Activated CD4-positive, alpha-beta memory T cell treated with anti-CD3 and anti-CD28 coated beads for 36 hours (primary cell): ENCODE measurements at regions not wholly inside any gene's neighbourhood (a gene's known extent, or its start where the extent isn't known, plus 50 kb on each side); places are given as distances from the start of the nearest gene placed in this dataset.

Source experiments
- CTCF ChIA-PET: fragments of 350-600 bp; sonication (Branson Sonifier 250); formaldehyde crosslinking; loops from one replicate; lab custom pipeline; 2021; ENCODE audit warnings: antibody characterized with exemption, inconsistent platforms; lab: Charles Lee
- POLR2A ChIA-PET: fragments of 350-600 bp; sonication (Branson Sonifier 250); formaldehyde crosslinking; loops from one replicate; lab custom pipeline; 2021; ENCODE audit warnings: antibody characterized with exemption; lab: Charles Lee
- DNase-seq: peaks from one replicate; pipeline ENCODE4 v3.0.0-alpha.2; 2020
- H3K27ac Mint-ChIP-seq: one replicate; pipeline ENCODE4 v1.8.0; 2021; ENCODE audit warnings: mixed read lengths
- H3K27me3 Mint-ChIP-seq: one replicate; pipeline ENCODE4 v1.8.0; 2021; ENCODE audit warnings: mixed read lengths
- H3K36me3 Mint-ChIP-seq: one replicate; pipeline ENCODE4 v1.8.0; 2021; ENCODE audit warnings: mixed read lengths
- H3K4me1 Mint-ChIP-seq: one replicate; pipeline ENCODE4 v1.8.0; 2021; ENCODE audit warnings: low read depth, mixed read lengths
- H3K4me3 Mint-ChIP-seq: one replicate; pipeline ENCODE4 v1.8.0; 2021; ENCODE audit warnings: mild to moderate bottlenecking, mixed read lengths
- H3K9me3 Mint-ChIP-seq: one replicate; pipeline ENCODE4 v1.8.0; 2021; ENCODE audit warnings: mixed read lengths
- intact Hi-C: fragments of 100-400 bp; cut with micrococcal nuclease; formaldehyde crosslinking; loops from one replicate; pipeline ENCODE4 v1.15.1; 2023

DNA sequence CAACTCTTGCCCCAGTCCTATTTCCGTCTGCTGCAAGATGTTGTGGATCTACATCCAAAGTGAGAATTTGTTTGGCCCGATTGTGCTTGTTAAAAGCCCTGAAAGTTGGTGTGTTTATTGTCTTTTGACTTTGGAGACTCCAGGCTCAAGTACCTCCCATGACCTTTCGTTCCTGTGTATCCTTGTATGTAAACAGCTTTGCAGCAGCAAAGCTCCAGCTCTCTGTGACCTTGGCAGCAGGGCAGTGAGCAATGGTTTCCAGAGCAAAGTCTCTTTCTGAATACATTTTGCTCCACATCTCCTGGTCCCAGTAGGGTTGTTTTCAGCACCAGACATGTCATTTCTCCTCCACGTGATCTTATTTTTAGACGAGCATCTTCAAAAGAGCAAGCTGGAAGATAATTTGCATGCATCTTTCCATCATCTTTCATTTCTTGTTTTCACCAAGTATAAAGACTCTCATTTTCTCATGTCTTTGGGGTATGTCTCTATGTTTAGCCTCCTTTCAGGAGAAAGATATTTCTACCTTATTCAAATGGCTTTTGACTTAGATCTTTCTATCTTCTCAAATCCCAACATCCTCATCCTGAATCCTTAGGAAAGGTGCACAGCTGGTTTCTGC, 68.1 kb upstream of the ERCC6L2 start:
- H3K27ac Mint-ChIP-seq, result no peak overlapping the region
- no peak for DNase-seq
- POLR2A ChIA-PET, result no interaction called here
- intact Hi-C loops, result no loop called here
- H3K27me3 Mint-ChIP-seq, result peaks cover 14% of the 10 kb centered on the region
- no peaks in the 10 kb centered on the region for H3K36me3 Mint-ChIP-seq
- no peak overlapping the region for H3K4me3 Mint-ChIP-seq
- H3K4me1 Mint-ChIP-seq, result peaks cover 9% of the 10 kb centered on the region
- H3K9me3 Mint-ChIP-seq, result peaks cover 2% of the 10 kb centered on the region
- CTCF ChIA-PET, result no interaction called here

- intact Hi-C loops, result no loop called here
- Mint-ChIP-seq H3K36me3 (no peaks in the 10 kb centered on the region), H3K9me3 (peaks cover 2% of the 10 kb centered on the region), H3K27ac (no peak overlapping the region), H3K27me3 (peaks cover 26% of the 10 kb centered on the region), H3K4me1 (peaks cover 4% of the 10 kb centered on the region), H3K4me3 (no peak overlapping the region)
- CTCF ChIA-PET, result no interaction called here
- POLR2A ChIA-PET, result no interaction called here
- DNase-seq, result no peak
Observed at GRCh38 chr9:95803197-95803596, 72.3 kb upstream of the ERCC6L2 start.

- Mint-ChIP-seq H3K9me3 (peaks cover 2% of the 10 kb centered on the region), H3K27ac (no peak overlapping the region), H3K4me3 (no peak overlapping the region), H3K4me1 (no peaks in the 10 kb centered on the region), H3K27me3 (peaks cover 22% of the 10 kb centered on the region), H3K36me3 (no peaks in the 10 kb centered on the region)
- ChIA-PET POLR2A (interaction anchor here (0.6 kb wide), 1 partner anchor 22 kb away, joined by 3 read pairs; no protein-coding TSS in a partner anchor), CTCF (no interaction called here)
- DNase-seq, result no peak
- intact Hi-C loops, result no loop called here
Observed at GRCh38 chr9:95801797-95802196, 73.7 kb upstream of the ERCC6L2 start.

- peaks cover 14% of the 10 kb centered on the region for H3K27me3 Mint-ChIP-seq
Observed at GRCh38 chr9:95796029-95796428, 79.5 kb upstream of the ERCC6L2 start.

GRCh38 chr9:95793924-95794828, 81.3 kb upstream of the ERCC6L2 start:
- no peak overlapping the region for H3K27ac Mint-ChIP-seq
- ChIA-PET CTCF (no interaction called here), POLR2A (no interaction called here)
- no peaks in the 10 kb centered on the region for H3K4me1 Mint-ChIP-seq
- H3K9me3 Mint-ChIP-seq, result no peaks in the 10 kb centered on the region
- peaks cover 6% of the 10 kb centered on the region for H3K27me3 Mint-ChIP-seq
- no peak for DNase-seq
- intact Hi-C loops, result no loop called here
- no peak overlapping the region for H3K4me3 Mint-ChIP-seq
- no peaks in the 10 kb centered on the region for H3K36me3 Mint-ChIP-seq

More at GRCh38 chr9:95796029-95796428, 79.5 kb upstream of the ERCC6L2 start:
- no peak overlapping the region for H3K4me3 Mint-ChIP-seq
- DNase-seq, result no peak
- intact Hi-C loops, result no loop called here
- no peaks in the 10 kb centered on the region for H3K4me1 Mint-ChIP-seq
- H3K36me3 Mint-ChIP-seq, result no peaks in the 10 kb centered on the region
- CTCF ChIA-PET, result no interaction called here
- POLR2A ChIA-PET, result no interaction called here
- no peaks in the 10 kb centered on the region for H3K9me3 Mint-ChIP-seq
- no peak overlapping the region for H3K27ac Mint-ChIP-seq

- POLR2A ChIA-PET, result no interaction called here
- Mint-ChIP-seq H3K9me3 (no peaks in the 10 kb centered on the region), H3K36me3 (no peaks in the 10 kb centered on the region), H3K4me1 (no peaks in the 10 kb centered on the region), H3K4me3 (no peak overlapping the region), H3K27me3 (peaks cover 6% of the 10 kb centered on the region), H3K27ac (no peak overlapping the region)
- intact Hi-C loops, result no loop called here
- DNase-seq, result no peak
- CTCF ChIA-PET, result no interaction called here
Observed at GRCh38 chr9:95791695-95792094, 83.8 kb upstream of the ERCC6L2 start.

DNA sequence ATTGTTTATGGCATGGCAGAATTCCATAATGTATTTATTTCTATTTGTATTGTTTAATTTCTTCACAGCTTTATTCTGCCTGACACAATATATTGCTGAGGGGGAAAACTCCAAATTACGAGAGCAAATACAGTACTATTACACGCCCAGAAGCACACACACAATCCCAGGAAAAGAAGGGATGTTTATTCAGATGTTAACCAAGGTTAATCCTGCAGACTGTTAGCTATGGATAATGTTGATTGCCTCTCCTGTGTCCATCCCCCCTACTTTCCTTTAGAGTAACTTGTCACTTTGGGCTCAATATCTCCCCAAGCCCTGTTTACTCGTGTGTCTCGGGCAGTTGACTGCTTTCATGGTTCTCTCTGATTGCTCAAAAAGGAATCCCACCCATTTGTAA, 84.2 kb upstream of the ERCC6L2 start:
- DNase-seq, result no peak
- ChIA-PET POLR2A (no interaction called here), CTCF (no interaction called here)
- no peak overlapping the region for H3K27ac Mint-ChIP-seq
- H3K9me3 Mint-ChIP-seq, result no peaks in the 10 kb centered on the region
- peaks cover 6% of the 10 kb centered on the region for H3K27me3 Mint-ChIP-seq
- intact Hi-C loops, result no loop called here
- no peaks in the 10 kb centered on the region for H3K4me1 Mint-ChIP-seq
- H3K4me3 Mint-ChIP-seq, result no peak overlapping the region
- no peaks in the 10 kb centered on the region for H3K36me3 Mint-ChIP-seq

GRCh38 chr9:95788521-95788991, 86.9 kb upstream of the ERCC6L2 start:
- no peaks in the 10 kb centered on the region for H3K36me3 Mint-ChIP-seq
- intact Hi-C loops, result no loop called here

DNA sequence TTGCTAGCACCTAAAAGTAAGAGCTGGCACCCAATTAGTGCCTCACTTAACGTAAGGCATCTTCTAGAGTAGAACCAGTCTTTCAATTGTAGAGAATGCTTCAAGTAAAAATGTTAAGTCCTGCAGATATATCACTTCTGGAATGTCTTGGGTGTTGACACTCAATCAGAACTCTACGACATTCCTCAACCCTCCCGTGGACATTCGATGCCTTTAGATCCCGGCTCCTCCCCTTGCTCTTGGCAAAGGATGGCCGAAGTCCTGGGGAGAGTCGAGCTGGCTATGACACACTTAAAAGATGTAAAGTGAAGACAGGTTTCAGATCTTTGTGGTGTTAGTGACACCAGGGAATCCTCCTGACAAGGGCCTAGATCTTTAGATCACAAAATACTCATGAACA, 87.5 kb upstream of the ERCC6L2 start:
- POLR2A ChIA-PET, result no interaction called here
- H3K9me3 Mint-ChIP-seq, result no peaks in the 10 kb centered on the region
- CTCF ChIA-PET, result interaction anchor here (0.6 kb wide), 1 partner anchor 643 kb away, joined by 3 read pairs; no protein-coding TSS in a partner anchor
- H3K36me3 Mint-ChIP-seq, result no peaks in the 10 kb centered on the region
- H3K4me1 Mint-ChIP-seq, result no peaks in the 10 kb centered on the region
- no peak overlapping the region for H3K27ac Mint-ChIP-seq
- peaks cover 5% of the 10 kb centered on the region for H3K27me3 Mint-ChIP-seq
- DNase-seq, result no peak
- intact Hi-C loops, result no loop called here
- no peak overlapping the region for H3K4me3 Mint-ChIP-seq

More at GRCh38 chr9:95788521-95788991, 86.9 kb upstream of the ERCC6L2 start:
- Mint-ChIP-seq H3K27ac (no peak overlapping the region), H3K27me3 (peaks cover 6% of the 10 kb centered on the region), H3K9me3 (no peaks in the 10 kb centered on the region), H3K4me1 (no peaks in the 10 kb centered on the region), H3K4me3 (no peak overlapping the region)
- DNase-seq, result no peak
- CTCF ChIA-PET, result interaction anchor here (0.6 kb wide), 1 partner anchor 644 kb away, joined by 3 read pairs; no protein-coding TSS in a partner anchor
- POLR2A ChIA-PET, result no interaction called here

DNA sequence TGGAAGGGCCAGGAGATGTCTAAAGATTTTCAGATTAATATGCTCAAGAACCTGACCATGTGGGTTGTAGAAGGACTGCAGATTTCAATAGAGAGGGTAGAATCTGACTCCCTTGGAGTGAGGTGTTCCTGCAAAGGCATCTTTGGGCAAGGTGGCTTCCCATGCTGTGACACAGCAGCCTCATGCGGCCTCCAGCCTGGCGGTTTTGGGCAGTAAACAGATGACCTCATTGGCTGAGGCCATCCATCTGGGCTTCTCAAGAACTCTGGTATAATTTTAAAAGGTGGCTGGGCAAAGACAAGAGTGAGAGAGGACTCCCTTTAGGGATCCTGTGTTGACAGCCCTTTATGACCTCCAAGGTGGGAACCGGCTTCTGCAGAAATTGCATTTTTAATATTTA, 90.3 kb upstream of the ERCC6L2 start:
- no peak for DNase-seq
- Mint-ChIP-seq H3K4me1 (no peaks in the 10 kb centered on the region), H3K36me3 (no peaks in the 10 kb centered on the region), H3K27me3 (no peaks in the 10 kb centered on the region), H3K4me3 (no peak overlapping the region), H3K9me3 (no peaks in the 10 kb centered on the region), H3K27ac (no peak overlapping the region)
- intact Hi-C loops, result no loop called here
- ChIA-PET CTCF (no interaction called here), POLR2A (no interaction called here)

DNA sequence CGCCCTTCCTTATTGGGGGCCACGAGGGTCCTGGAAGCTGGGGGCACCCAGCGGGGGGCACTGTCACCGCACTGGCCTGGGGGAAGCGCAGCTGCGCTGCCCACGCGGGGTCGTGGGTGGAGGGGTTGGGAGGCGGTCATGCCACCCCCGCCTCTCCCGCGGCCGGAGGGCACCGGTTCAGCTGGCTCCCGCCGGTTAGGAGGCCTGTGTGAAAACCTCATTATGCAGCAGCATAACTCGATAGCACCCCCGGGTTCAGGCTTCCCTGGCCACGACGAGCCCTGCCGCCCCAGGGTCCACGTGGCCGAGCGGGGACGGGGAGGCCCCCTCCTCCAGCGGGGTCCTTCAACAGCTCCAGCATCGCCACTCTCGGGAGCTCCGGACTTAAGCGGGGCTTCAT, 91.2 kb upstream of the ERCC6L2 start:
- DNase-seq, result no peak
- ChIA-PET CTCF (no interaction called here), POLR2A (no interaction called here)
- Mint-ChIP-seq H3K27ac (no peak overlapping the region), H3K4me3 (no peak overlapping the region), H3K27me3 (no peaks in the 10 kb centered on the region), H3K9me3 (no peaks in the 10 kb centered on the region), H3K4me1 (no peaks in the 10 kb centered on the region), H3K36me3 (no peaks in the 10 kb centered on the region)
- intact Hi-C loops, result no loop called here

DNA sequence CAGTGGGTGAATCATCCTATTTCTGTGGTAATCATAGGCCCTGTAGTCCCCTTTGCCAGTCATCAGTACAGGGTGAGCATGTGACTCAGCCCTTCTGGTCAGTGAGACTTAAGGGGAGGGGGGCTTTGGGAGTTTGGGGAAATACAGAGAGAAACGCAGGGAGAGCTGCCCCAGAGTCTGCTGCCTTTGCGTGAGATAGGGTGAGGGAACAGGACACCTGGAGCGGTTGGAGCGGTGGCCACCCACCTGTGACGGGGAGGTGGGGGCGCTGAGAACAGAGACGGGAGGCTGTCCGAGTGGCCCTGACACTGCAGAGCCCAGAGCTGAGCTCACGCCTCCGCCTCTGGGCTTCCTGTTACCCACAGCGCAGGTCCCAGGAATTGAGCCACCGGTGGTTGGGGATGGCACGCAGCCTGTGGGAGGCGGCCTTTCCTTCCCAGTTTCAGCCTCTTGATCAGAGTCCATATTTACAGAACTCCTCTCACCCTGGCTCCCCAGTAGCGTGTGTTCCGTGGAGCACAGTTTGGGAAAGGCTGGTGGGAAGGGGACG, 92.0 kb upstream of the ERCC6L2 start:
- Mint-ChIP-seq H3K4me1 (no peaks in the 10 kb centered on the region), H3K27ac (no peak overlapping the region), H3K9me3 (no peaks in the 10 kb centered on the region), H3K4me3 (no peak overlapping the region), H3K27me3 (no peaks in the 10 kb centered on the region), H3K36me3 (no peaks in the 10 kb centered on the region)
- POLR2A ChIA-PET, result no interaction called here
- DNase-seq, result no peak
- CTCF ChIA-PET, result no interaction called here
- intact Hi-C loops, result no loop called here
